Keratinocyte (primary cell): ENCODE measurements at regions not wholly inside any gene's neighbourhood (a gene's known extent, or its start where the extent isn't known, plus 50 kb on each side); places are given as distances from the start of the nearest gene placed in this dataset.

Source experiments
- EZH2 ChIP-seq: IDR thresholded peaks from one replicate; pipeline ENCODE4 v1.6.1; 2012; ENCODE audit warnings: inconsistent platforms, mild to moderate bottlenecking, low read length, moderate library complexity
- TF ChIP-seq, protein P1 (sequence below), 3 experiments: IDR thresholded peaks in 1 of 3; conservative IDR thresholded peaks in 1 of 3; optimal IDR thresholded peaks in 1 of 3; 2 replicates in 2 of 3; 3 replicates in 1 of 3; pipeline versions ENCODE3 to v1.5.1; 2011; ENCODE audit warnings: low read length in 3 of 3, mild to moderate bottlenecking in 3 of 3, moderate library complexity in 2 of 3, control low read depth in 1 of 3, inconsistent platforms in 1 of 3; ENCODE audit not compliant: insufficient read depth in 2 of 3; ENCODE audit errors: extremely low read depth in 1 of 3

DNA sequence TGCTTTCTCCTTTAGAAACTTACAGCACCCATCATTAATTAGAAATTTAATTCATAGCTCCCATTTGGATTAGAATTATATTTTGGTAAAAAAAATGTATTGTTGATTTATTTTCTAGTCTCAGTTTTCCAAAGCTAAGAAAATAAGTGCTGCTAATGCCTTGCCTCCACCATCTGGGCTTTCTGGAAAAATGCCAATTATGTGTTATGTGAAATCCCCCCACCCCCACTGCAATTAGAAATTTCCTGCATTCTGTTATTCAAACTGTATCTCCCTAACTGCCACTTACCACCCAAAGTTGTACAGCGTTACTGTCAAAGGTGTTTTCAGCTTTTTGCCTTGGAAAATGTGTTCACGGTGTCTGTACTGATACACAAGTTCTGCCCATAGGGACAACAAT lies 617.2 kb upstream of the UBE2E2 start:
- TF ChIP-seq, protein P1, sequence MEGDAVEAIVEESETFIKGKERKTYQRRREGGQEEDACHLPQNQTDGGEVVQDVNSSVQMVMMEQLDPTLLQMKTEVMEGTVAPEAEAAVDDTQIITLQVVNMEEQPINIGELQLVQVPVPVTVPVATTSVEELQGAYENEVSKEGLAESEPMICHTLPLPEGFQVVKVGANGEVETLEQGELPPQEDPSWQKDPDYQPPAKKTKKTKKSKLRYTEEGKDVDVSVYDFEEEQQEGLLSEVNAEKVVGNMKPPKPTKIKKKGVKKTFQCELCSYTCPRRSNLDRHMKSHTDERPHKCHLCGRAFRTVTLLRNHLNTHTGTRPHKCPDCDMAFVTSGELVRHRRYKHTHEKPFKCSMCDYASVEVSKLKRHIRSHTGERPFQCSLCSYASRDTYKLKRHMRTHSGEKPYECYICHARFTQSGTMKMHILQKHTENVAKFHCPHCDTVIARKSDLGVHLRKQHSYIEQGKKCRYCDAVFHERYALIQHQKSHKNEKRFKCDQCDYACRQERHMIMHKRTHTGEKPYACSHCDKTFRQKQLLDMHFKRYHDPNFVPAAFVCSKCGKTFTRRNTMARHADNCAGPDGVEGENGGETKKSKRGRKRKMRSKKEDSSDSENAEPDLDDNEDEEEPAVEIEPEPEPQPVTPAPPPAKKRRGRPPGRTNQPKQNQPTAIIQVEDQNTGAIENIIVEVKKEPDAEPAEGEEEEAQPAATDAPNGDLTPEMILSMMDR (optimal IDR thresholded peaks at IDR 0.05 in 1 of 3, IDR thresholded peaks at IDR 0.05 in 1 of 3, conservative IDR thresholded peaks at IDR 0.05 in 1 of 3; ENCODE audit: extremely low read depth in 1 of 3, insufficient read depth in 2 of 3, low read length in 3 of 3), result no peak
- TF ChIP-seq EZH2, result no peak
